Activated CD8-positive, alpha-beta memory T cell treated with anti-CD3 and anti-CD28 coated beads, Interleukin-2, amount 10 ng/mL, durations not matched to agents 7 days and 5 days (primary cell): ENCODE measurements at regions not wholly inside any gene's neighbourhood (a gene's known extent, or its start where the extent isn't known, plus 50 kb on each side); places are given as distances from the start of the nearest gene placed in this dataset.

ENCODE experiments used
- ATAC-seq: fragments of 150-1000 bp; cut with Tn5 transposase; one replicate; pipeline ENCODE4 v1.10.0; 2021; ENCODE audit warnings: moderate library complexity
- CTCF ChIA-PET: fragments of 350-600 bp; sonication (Branson Sonifier 250); formaldehyde crosslinking; loops from one replicate; lab custom pipeline; 2021; ENCODE audit warnings: antibody characterized with exemption; lab: Charles Lee
- DNase-seq: peaks from one replicate; pipeline ENCODE4 v3.0.0-alpha.2; 2020
- H3K27ac Mint-ChIP-seq: one replicate; pipeline ENCODE4 v1.8.0; 2021; ENCODE audit warnings: mild to moderate bottlenecking, mixed read lengths
- H3K27me3 Mint-ChIP-seq: one replicate; pipeline ENCODE4 v1.8.0; 2021; ENCODE audit warnings: mixed read lengths
- H3K36me3 Mint-ChIP-seq: one replicate; pipeline ENCODE4 v1.8.0; 2021; ENCODE audit warnings: mild to moderate bottlenecking, mixed read lengths
- H3K4me1 Mint-ChIP-seq: one replicate; pipeline ENCODE4 v1.8.0; 2021; ENCODE audit warnings: mixed read lengths
- H3K4me3 Mint-ChIP-seq: one replicate; pipeline ENCODE4 v1.8.0; 2021; ENCODE audit warnings: mild to moderate bottlenecking, moderate library complexity, mixed read lengths
- H3K9me3 Mint-ChIP-seq: one replicate; pipeline ENCODE4 v1.8.0; 2022; ENCODE audit warnings: low read depth, mixed read lengths

DNA sequence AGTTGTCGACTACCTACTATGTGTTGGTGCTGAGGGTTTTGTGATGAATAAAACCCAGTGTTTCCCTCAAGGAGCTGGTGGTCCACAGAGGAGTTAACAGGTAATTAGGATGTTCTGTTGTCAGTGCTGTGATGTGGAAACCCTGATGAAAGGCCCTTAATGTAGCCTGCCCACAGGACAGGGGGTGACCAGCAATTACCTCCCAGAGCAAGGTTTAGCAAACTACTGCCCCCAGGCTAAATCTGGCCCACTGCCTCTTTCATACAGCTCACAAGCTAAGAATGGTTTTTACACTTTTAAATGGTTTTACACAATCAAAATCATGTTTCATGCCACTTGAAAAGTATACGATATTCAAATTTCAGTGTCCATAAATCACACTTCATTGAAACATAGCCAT, 536.2 kb downstream of the MIAT start:
- ATAC-seq (no peak), DNase-seq (no peak)
- Mint-ChIP-seq H3K4me1 (no peaks in the 10 kb centered on the region), H3K27ac (no peak overlapping the region), H3K27me3 (peaks cover 2% of the 10 kb centered on the region), H3K36me3 (no peaks in the 10 kb centered on the region), H3K9me3 (peaks cover 8% of the 10 kb centered on the region), H3K4me3 (no peak overlapping the region)
- CTCF ChIA-PET = no interaction called here

DNA sequence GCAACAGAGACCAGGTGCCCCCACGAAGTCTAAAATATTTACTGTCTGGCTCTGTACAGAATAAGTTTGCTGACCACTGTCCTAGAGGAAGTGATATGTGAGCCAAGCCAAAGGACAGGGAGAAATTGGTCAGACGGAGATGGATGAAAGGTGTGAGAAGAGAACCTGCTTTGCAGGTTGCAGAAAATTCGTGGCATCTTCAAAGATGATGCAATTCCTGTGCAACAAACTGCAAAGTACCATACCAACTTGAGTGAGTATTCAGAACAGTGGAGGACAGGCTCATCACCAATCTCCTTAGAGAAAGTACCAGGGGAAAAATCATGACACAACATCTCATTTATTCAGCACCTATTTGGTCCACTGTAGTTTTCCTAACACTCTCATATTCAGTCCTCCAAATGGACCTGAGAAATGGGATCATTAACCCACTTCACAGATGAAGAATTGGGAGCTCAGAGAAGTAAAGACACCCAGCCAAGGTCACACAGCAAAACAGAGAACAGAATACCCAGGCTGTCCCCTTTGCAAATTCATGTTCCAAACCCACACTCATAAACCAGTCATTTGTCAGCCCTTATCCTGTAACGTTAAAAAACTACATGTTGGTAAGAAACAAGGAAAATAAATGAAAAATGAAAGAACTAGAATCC, 536.8 kb downstream of the MIAT start:
- Mint-ChIP-seq H3K36me3 (no peaks in the 10 kb centered on the region), H3K9me3 (peaks cover 8% of the 10 kb centered on the region), H3K27me3 (no peaks in the 10 kb centered on the region), H3K4me1 (no peaks in the 10 kb centered on the region), H3K27ac (no peak overlapping the region), H3K4me3 (no peak overlapping the region)
- no peak for ATAC-seq
- CTCF ChIA-PET = no interaction called here
- DNase-seq = no peak

DNA sequence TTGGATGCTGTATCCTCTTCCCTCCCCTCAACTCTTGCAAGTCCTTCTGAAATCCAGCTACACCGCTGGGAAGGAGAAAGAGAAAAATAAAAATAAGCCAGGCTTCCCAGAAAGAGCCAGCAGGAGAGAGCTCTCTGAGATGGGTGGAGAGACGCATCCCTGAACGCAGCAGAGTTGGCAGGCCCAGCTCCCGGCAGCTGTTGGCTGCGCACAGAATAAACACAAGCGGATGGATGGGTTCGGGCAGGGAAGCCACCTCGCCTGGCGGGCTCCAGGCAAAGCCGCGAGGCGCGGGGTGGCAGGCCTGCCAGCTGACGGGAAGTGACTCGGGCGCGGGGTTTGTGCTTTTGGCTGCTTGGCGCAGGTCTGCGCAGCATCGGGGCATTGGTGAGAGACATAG, 537.7 kb downstream of the MIAT start:
- Mint-ChIP-seq H3K9me3 (peaks cover 8% of the 10 kb centered on the region), H3K27me3 (no peaks in the 10 kb centered on the region), H3K36me3 (no peaks in the 10 kb centered on the region), H3K27ac (no peak overlapping the region), H3K4me3 (no peak overlapping the region), H3K4me1 (no peaks in the 10 kb centered on the region)
- DNase-seq = no peak
- CTCF ChIA-PET = no interaction called here
- ATAC-seq = no peak

DNA sequence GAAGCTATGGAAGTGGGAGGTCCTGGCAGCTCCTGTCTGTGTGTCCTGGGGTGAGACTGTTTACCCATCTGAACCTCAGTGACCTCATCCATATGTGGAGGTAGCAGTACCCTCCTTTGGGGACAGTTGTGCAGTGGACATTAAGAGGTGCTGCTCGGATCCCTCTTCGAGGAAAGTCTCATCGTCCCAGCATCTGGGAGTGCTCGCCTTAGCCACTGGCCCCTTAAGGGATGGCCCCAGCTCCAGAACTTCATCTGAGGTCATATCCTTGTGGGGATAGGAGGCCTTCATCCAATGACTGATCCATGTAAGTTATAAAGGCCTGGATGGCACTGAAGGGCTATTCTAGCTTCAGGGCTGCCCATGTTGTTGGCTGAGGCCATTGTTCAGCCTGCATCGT, 538.1 kb downstream of the MIAT start:
- Mint-ChIP-seq H3K9me3 (peaks cover 8% of the 10 kb centered on the region), H3K27ac (no peak overlapping the region), H3K4me1 (no peaks in the 10 kb centered on the region), H3K4me3 (no peak overlapping the region), H3K27me3 (no peaks in the 10 kb centered on the region), H3K36me3 (no peaks in the 10 kb centered on the region)
- ATAC-seq (no peak), DNase-seq (no peak)
- CTCF ChIA-PET = no interaction called here

DNA sequence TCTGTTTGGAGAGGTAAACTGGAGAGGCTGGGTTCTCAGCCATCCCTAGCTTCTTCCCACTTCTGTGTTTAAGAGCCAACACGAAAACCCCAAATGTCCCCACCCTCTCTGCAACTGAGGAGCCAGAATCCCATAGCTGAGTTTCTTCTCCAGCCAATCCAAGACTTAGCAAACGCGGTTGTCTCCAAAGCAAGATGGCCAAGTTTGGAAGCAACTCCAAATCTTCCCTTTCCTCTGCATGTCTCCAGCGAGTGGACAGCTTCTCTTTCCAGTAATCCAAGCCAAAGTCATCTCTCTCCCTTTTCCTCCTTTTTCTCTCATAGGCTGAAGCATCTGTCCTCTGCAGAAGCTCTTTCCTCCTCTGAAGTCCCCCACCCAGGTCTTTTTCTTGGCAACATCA, 539.2 kb downstream of the MIAT start:
- no peak for ATAC-seq
- no peaks in the 10 kb centered on the region for H3K4me1 Mint-ChIP-seq
- no peak overlapping the region for H3K4me3 Mint-ChIP-seq
- H3K36me3 Mint-ChIP-seq = no peaks in the 10 kb centered on the region
- CTCF ChIA-PET = no interaction called here
- H3K9me3 Mint-ChIP-seq = peaks cover 4% of the 10 kb centered on the region
- no peaks in the 10 kb centered on the region for H3K27me3 Mint-ChIP-seq
- DNase-seq = no peak
- H3K27ac Mint-ChIP-seq = no peak overlapping the region

DNA sequence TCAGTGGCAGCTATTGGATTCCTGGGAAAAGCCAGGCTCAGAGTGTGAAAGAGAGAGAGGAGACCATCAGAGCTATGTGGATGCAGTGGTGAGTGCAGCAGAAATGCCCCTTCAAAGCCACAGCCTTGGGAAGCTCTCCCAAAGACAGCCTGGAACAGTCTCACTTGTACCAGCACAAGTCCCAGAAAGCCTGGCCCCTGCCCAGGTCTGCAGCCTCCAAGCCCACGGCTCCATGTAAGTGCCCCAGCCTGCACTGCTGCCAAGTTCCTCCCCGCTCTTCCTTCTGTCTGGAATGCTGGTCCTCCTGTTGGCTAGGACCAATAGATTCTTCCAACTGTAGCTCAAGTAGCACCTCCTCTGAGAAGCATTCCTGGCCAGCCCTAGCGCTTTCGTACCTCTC, 539.7 kb downstream of the MIAT start:
- CTCF ChIA-PET = no interaction called here

DNA sequence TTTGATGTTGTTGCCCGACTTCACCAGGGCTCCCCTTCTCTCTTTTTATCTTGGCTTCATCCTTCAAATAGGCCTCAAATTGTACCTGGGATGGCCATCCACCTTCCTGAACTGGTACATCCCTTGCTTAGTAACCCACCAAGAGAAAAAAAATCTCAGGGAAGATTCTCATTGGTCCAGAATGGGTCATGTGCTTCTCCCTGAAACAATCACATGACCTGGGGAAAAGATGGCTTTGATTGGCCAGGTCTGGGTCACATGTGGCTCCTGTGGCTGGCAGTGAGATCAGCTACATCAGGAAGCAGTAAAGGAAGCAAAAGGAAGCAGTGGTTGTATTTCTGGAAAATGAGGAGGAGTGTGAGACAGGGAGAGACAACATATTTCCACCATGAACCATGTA, 540.2 kb downstream of the MIAT start:
- peaks cover 4% of the 10 kb centered on the region for H3K9me3 Mint-ChIP-seq
- no peaks in the 10 kb centered on the region for H3K36me3 Mint-ChIP-seq
- DNase-seq (no peak), ATAC-seq (no peak)
- H3K4me3 Mint-ChIP-seq = no peak overlapping the region
- H3K27me3 Mint-ChIP-seq = no peaks in the 10 kb centered on the region
- CTCF ChIA-PET = no interaction called here
- no peaks in the 10 kb centered on the region for H3K4me1 Mint-ChIP-seq
- H3K27ac Mint-ChIP-seq = no peak overlapping the region

More for the DNA sequence above, 539.7 kb downstream of the MIAT start:
- no peak overlapping the region for H3K27ac Mint-ChIP-seq
- no peak for DNase-seq
- no peak for ATAC-seq
- H3K9me3 Mint-ChIP-seq = peaks cover 4% of the 10 kb centered on the region
- no peaks in the 10 kb centered on the region for H3K36me3 Mint-ChIP-seq
- H3K27me3 Mint-ChIP-seq = no peaks in the 10 kb centered on the region
- no peak overlapping the region for H3K4me3 Mint-ChIP-seq
- no peaks in the 10 kb centered on the region for H3K4me1 Mint-ChIP-seq

DNA sequence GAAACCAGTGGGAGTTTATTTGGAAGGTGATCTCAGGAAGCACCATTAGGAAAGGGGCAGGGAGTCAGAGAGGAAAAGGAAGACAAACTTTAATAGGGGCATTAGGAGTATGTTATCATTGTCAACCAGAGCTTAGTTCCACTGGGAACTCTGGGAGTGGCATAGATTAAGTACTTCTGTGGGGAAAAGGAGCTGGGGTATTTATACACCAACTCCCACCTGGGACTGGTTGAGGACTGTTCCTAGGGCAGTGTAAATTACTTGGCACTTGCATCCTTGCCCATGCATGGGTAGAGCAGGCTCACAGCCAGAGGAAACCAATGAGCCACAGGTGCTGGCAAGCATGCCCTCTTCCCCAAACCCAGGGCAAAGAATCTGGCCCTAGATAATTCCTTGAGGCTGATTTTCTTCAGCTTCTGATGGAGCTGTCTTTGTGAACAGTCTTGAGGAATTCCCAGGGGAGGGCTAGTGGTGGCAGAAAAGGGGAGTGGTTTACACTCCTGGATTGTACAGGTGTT, 541.2 kb downstream of the MIAT start:
- CTCF ChIA-PET = no interaction called here
- Mint-ChIP-seq H3K4me1 (no peaks in the 10 kb centered on the region), H3K36me3 (no peaks in the 10 kb centered on the region), H3K27me3 (no peaks in the 10 kb centered on the region), H3K4me3 (no peak overlapping the region), H3K27ac (no peak overlapping the region), H3K9me3 (peaks cover 4% of the 10 kb centered on the region)
- ATAC-seq = no peak
- no peak for DNase-seq

DNA sequence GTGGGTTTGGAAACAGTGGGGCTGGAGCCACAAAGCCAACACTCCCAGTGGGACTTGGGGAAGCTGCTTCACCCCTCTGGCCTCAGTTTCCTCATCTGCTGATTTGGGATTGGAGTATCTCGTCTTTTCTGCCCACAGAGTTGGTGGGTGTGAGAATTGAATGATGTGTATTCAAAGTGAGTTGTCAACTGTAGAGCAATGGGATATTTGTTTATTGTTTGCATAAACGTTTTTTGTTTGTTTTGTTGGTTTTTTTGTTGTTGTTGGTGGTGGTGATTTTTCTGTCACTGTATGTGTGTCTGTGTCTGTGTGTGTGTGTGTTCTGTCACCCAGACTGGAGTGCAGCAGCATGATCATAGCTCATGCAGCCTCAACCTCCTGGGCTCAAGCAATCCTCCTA, 542.0 kb downstream of the MIAT start:
- no peak overlapping the region for H3K27ac Mint-ChIP-seq
- DNase-seq (no peak), ATAC-seq (no peak)
- H3K9me3 Mint-ChIP-seq = peaks cover 4% of the 10 kb centered on the region
- H3K4me1 Mint-ChIP-seq = no peaks in the 10 kb centered on the region
- CTCF ChIA-PET = no interaction called here
- H3K36me3 Mint-ChIP-seq = no peaks in the 10 kb centered on the region
- no peak overlapping the region for H3K4me3 Mint-ChIP-seq
- H3K27me3 Mint-ChIP-seq = no peaks in the 10 kb centered on the region

DNA sequence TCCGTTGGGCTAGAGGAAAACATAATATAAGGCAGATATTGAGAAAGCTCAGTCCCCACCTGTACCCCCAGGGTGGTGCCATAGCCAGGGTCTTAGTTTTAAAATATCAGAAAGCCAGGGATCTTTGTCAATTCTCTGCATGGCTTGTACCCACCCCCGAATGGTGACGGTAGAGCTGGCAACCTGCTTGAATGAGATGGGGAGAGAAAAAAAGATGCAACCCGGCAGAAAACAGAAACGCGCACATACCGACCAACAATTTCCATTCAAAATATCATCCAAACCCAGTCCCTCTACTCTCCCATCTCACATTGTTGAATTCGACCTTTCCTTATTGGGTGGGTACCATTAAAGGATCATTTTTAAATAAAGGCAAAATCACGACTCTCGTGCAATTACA, 543.9 kb downstream of the MIAT start:
- DNase-seq = no peak
- peaks cover 4% of the 10 kb centered on the region for H3K9me3 Mint-ChIP-seq
- H3K27ac Mint-ChIP-seq = no peak overlapping the region
- H3K36me3 Mint-ChIP-seq = no peaks in the 10 kb centered on the region
- ATAC-seq = no peak
- no peaks in the 10 kb centered on the region for H3K4me1 Mint-ChIP-seq
- no peak overlapping the region for H3K4me3 Mint-ChIP-seq
- H3K27me3 Mint-ChIP-seq = no peaks in the 10 kb centered on the region
- CTCF ChIA-PET = no interaction called here

DNA sequence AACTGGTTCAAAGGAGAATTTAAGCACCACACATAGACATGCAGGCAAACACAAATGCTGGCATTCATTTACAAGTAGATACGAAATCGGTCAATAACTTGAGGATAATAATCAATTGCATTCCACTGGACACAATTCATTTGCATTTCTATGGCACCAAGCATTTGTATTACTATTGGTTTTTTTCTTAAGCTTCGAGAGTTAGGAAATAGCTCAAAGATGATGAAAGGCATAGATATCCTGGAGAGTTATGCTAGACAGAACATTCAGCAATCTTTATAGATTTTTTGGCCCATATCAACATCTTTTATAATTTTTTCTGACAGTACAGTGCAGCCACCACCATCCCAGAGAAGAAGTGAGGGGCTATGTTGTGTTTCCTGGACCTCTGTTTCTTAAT, 544.4 kb downstream of the MIAT start:
- H3K9me3 Mint-ChIP-seq = peaks cover 4% of the 10 kb centered on the region
- DNase-seq (no peak), ATAC-seq (no peak)
- CTCF ChIA-PET = no interaction called here
- no peaks in the 10 kb centered on the region for H3K4me1 Mint-ChIP-seq
- no peaks in the 10 kb centered on the region for H3K36me3 Mint-ChIP-seq
- H3K4me3 Mint-ChIP-seq = no peak overlapping the region
- no peaks in the 10 kb centered on the region for H3K27me3 Mint-ChIP-seq
- no peak overlapping the region for H3K27ac Mint-ChIP-seq

DNA sequence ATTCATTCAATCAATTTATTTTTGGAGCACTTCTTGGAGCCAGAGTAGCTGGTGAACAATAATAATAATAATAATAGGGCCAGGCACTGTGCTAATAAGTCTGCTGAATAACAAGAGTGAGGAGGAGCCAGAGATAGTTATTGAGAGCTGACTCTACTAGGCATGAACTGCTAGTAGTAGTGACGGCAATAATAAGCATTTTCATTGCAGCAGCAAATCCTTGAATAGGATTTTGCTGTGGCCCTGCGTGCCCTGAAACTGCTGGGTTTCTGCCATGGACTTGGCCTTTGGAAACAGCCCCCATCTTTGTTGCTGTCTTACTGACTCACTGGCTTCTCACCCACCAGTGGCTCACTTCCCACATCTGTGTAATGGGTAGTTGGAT, 545.9 kb downstream of the MIAT start:
- Mint-ChIP-seq H3K36me3 (no peaks in the 10 kb centered on the region), H3K27ac (no peak overlapping the region), H3K4me1 (no peaks in the 10 kb centered on the region), H3K4me3 (no peak overlapping the region), H3K9me3 (no peaks in the 10 kb centered on the region), H3K27me3 (no peaks in the 10 kb centered on the region)
- no peak for DNase-seq
- CTCF ChIA-PET = no interaction called here
- ATAC-seq = no peak

DNA sequence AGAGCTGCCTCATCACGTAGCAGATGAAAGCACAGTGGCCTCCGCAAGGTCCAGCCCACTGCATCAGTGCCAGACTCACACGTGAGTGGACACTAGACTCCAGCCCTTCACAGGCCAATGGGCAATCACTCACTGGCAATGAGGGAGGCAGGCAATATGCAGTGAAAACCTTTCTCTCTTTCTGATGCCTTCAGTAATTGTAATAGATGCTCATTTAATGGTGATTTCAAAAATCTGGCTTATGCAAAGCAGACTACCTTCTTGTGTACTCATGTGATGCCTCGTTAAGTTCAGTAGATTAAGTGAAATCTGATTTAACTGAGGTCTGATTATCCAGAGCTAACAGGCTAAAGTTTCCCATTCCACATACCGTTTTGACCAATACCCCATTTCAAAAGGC, 546.9 kb downstream of the MIAT start:
- Mint-ChIP-seq H3K4me1 (no peaks in the 10 kb centered on the region), H3K9me3 (no peaks in the 10 kb centered on the region), H3K4me3 (no peak overlapping the region), H3K27ac (no peak overlapping the region), H3K36me3 (no peaks in the 10 kb centered on the region), H3K27me3 (no peaks in the 10 kb centered on the region)
- no peak for ATAC-seq
- DNase-seq = no peak
- CTCF ChIA-PET = no interaction called here

DNA sequence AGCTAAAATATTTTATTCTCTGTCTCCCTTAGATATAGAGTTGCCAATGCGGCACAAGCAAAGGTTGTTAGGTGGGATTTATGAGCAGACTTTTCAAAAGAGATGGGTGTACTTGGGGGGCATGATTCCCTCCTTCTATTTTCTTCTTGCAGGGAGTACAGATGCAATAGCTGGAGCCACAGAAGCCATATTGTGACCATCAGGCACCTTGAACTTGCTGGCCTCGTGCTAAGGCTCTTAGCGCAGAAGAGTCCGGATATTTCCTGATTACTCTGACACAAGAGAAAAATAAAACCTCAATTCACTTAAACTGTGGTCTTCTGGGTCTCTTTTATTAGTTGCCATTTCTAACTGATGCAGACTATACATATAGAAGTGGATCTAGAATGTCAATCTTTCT, 547.4 kb downstream of the MIAT start:
- H3K27me3 Mint-ChIP-seq = no peaks in the 10 kb centered on the region
- H3K4me3 Mint-ChIP-seq = no peak overlapping the region
- ATAC-seq (no peak), DNase-seq (no peak)
- no peaks in the 10 kb centered on the region for H3K4me1 Mint-ChIP-seq
- H3K36me3 Mint-ChIP-seq = no peaks in the 10 kb centered on the region
- no peak overlapping the region for H3K27ac Mint-ChIP-seq
- H3K9me3 Mint-ChIP-seq = no peaks in the 10 kb centered on the region
- CTCF ChIA-PET = no interaction called here
